OCI-LY7 (cell line): ENCODE measurements at regions not wholly inside any gene's neighbourhood (a gene's known extent, or its start where the extent isn't known, plus 50 kb on each side); places are given as distances from the start of the nearest gene placed in this dataset.
"Not testable (repeated sequence)": the region's sequence is repeated elsewhere in the genome, so short reads cannot be mapped to it uniquely, and the experiment has no call there.

Source experiments
- BruUV-seq: library from RNA; stranded (reverse); fragments of 400-500 nt; replicated peaks from 2 replicates; lab custom pipeline; 2021; lab: Mats Ljungman, UMichigan
- CTCF ChIA-PET: fragments of 300-600 bp; sonication (Branson Sonifier 250); formaldehyde crosslinking; loops from one replicate; lab custom pipeline; 2022; ENCODE audit warnings: antibody characterized with exemption; ENCODE audit not compliant: unreplicated experiment; lab: Charles Lee
- POLR2A ChIA-PET: fragments of 300-600 bp; sonication (Branson Sonifier 250); formaldehyde crosslinking; loops from one replicate; lab custom pipeline; 2022; ENCODE audit warnings: antibody characterized with exemption; lab: Charles Lee
- DNase-seq: peaks from one replicate; pipeline ENCODE4 v3.0.0-alpha.2; 2015; ENCODE audit warnings: low spot score
- H2AFZ ChIP-seq: fragments of 200-600 bp; sonication (generic), shearing (Covaris generic); 2 replicates; pipeline ENCODE4 v1.6.1; 2014; ENCODE audit warnings: mild to moderate bottlenecking, antibody characterized with exemption, low read length, moderate library complexity
- H3K27ac ChIP-seq: fragments of 200-600 bp; sonication (generic); 2 replicates; pipeline ENCODE4 v1.5.1; 2014; ENCODE audit warnings: mixed run types, low read depth, mild to moderate bottlenecking, moderate library complexity, low read length, inconsistent platforms; ENCODE audit not compliant: poor library complexity, severe bottlenecking
- H3K36me3 ChIP-seq: fragments of 200-600 bp; sonication (generic); 2 replicates; pipeline ENCODE4 v1.6.1; 2014; ENCODE audit warnings: mild to moderate bottlenecking, antibody characterized with exemption, low read length, moderate library complexity, mixed read lengths; ENCODE audit not compliant: insufficient read depth
- H3K4me1 ChIP-seq: fragments of 200-600 bp; sonication (generic); 2 replicates; pipeline ENCODE4 v1.5.1; 2014; ENCODE audit warnings: mild to moderate bottlenecking, low read length; ENCODE audit not compliant: insufficient read depth, poor library complexity, severe bottlenecking
- H3K4me2 ChIP-seq: fragments of 200-600 bp; sonication (generic); 2 replicates; pipeline ENCODE4 v1.6.1; 2014; ENCODE audit warnings: mild to moderate bottlenecking, low read length
- H3K4me3 ChIP-seq: fragments of 200-600 bp; sonication (generic); 2 replicates; pipeline ENCODE4 v1.5.1; 2014; ENCODE audit warnings: mild to moderate bottlenecking, low read depth, low read length; ENCODE audit not compliant: poor library complexity, severe bottlenecking
- H3K79me2 ChIP-seq: fragments of 200-600 bp; sonication (generic); 2 replicates; pipeline ENCODE4 v1.6.1; 2016; ENCODE audit warnings: low read depth, mild to moderate bottlenecking, low read length, moderate library complexity, mixed read lengths; ENCODE audit not compliant: insufficient read depth
- H3K9me2 ChIP-seq: fragments of 200-600 bp; sonication (generic); 2 replicates; pipeline ENCODE4 v1.6.1; 2016; ENCODE audit warnings: mild to moderate bottlenecking, low read length, mixed read lengths; ENCODE audit not compliant: insufficient read depth
- H3K9me3 ChIP-seq: fragments of 200-600 bp; sonication (generic); 2 replicates; pipeline ENCODE4 v1.6.1; 2014; ENCODE audit warnings: mild to moderate bottlenecking, mixed run types, low read length, mixed read lengths
- H4K20me1 ChIP-seq: fragments of 200-600 bp; sonication (generic); 2 replicates; pipeline ENCODE4 v1.6.1; 2014; ENCODE audit warnings: mild to moderate bottlenecking, antibody characterized with exemption, low read length, moderate library complexity, mixed read lengths; ENCODE audit not compliant: insufficient read depth
- CTCF ChIP-seq: fragments of 200-600 bp; sonication (generic); conservative IDR thresholded peaks from 2 replicates; pipeline ENCODE4 v1.5.1; 2014; ENCODE audit warnings: mild to moderate bottlenecking, antibody characterized with exemption, low read length, moderate library complexity, mixed read lengths
- EZH2phosphoT487 ChIP-seq: fragments of 200-600 bp; sonication (generic); IDR thresholded peaks from 2 replicates; pipeline ENCODE4 v1.6.1; 2018; ENCODE audit warnings: low read depth, borderline replicate concordance, mild to moderate bottlenecking, mixed run types, antibody characterized with exemption, low read length, moderate library complexity, mixed read lengths
- intact Hi-C: fragments of 100-400 bp; cut with micrococcal nuclease; formaldehyde crosslinking; loops from one replicate; pipeline ENCODE4 v1.10.0; 2022; ENCODE audit not compliant: unreplicated experiment

- BruUV-seq, H4K20me1 ChIP-seq, CTCF ChIA-PET, intact Hi-C loops, H2AFZ ChIP-seq, H3K4me3 ChIP-seq, H3K9me2 ChIP-seq, H3K27ac ChIP-seq, H3K79me2 ChIP-seq, DNase-seq, H3K9me3 ChIP-seq, H3K4me2 ChIP-seq: not testable (repeated sequence)
- Histone ChIP-seq H3K36me3 (peaks cover 16% of the 10 kb centered on the region; the same call in 1 of the 2 replicates), H3K4me1 (peaks cover 15% of the 10 kb centered on the region)
- POLR2A ChIA-PET, result interaction anchor here (1.3 kb wide), 1 partner anchor 19 kb away, joined by 3 read pairs; no protein-coding TSS in a partner anchor
These were observed 61.3 kb upstream of the LHFPL2 start for GRCh38 chr5:78709729-78710430.

GRCh38 chr5:78706825-78707224 is 58.3 kb upstream of the LHFPL2 start:
- POLR2A ChIA-PET, result interaction anchor here (0.7 to 1.1 kb wide), 4 partner anchors 9 to 1660 kb away, joined by 3 to 4 read pairs (median 4); no protein-coding TSS in a partner anchor
- CTCF ChIA-PET, result no interaction called here
- intact Hi-C loops, result no loop called here

GRCh38 chr5:78706381-78706780 is 57.8 kb upstream of the LHFPL2 start:
- ChIA-PET POLR2A (interaction anchor here (1.1 kb wide), 1 partner anchor 10 kb away, joined by 3 read pairs; no protein-coding TSS in a partner anchor), CTCF (no interaction called here)
- no peaks in the 10 kb centered on the region for H3K9me2 ChIP-seq
- no peak for TF ChIP-seq EZH2phosphoT487
- no peak for TF ChIP-seq CTCF
- no peak overlapping the region for H3K4me3 ChIP-seq
- peaks cover 20% of the 10 kb centered on the region for H3K36me3 ChIP-seq
- BruUV-seq, result no TSS peak
- no peak for DNase-seq
- intact Hi-C loops, result no loop called here
- H3K27ac ChIP-seq, result peak overlapping the region; percentile 16
- peak overlapping the region; percentile 4; the same call in 1 of the 2 replicates for H3K4me2 ChIP-seq
- H3K79me2 ChIP-seq, result peaks cover 14% of the 10 kb centered on the region
- H3K4me1 ChIP-seq, result peaks cover 13% of the 10 kb centered on the region
- peaks cover 5% of the 10 kb centered on the region; the same call in 1 of the 2 replicates for H3K9me3 ChIP-seq
- no peak overlapping the region for H2AFZ ChIP-seq
- no peaks in the 10 kb centered on the region for H4K20me1 ChIP-seq

More at GRCh38 chr5:78706825-78707224, 58.3 kb upstream of the LHFPL2 start:
- no peak overlapping the region for H3K27ac ChIP-seq
- BruUV-seq, result no TSS peak
- peaks cover 13% of the 10 kb centered on the region for H3K4me1 ChIP-seq
- no peak for DNase-seq
- peaks cover 5% of the 10 kb centered on the region; the same call in 1 of the 2 replicates for H3K9me3 ChIP-seq
- no peak overlapping the region for H3K4me3 ChIP-seq
- H3K36me3 ChIP-seq, result peaks cover 20% of the 10 kb centered on the region
- no peak overlapping the region for H2AFZ ChIP-seq
- no peaks in the 10 kb centered on the region for H3K9me2 ChIP-seq
- TF ChIP-seq EZH2phosphoT487 (no peak), CTCF (no peak)
- no peak overlapping the region for H3K4me2 ChIP-seq
- peaks cover 14% of the 10 kb centered on the region for H3K79me2 ChIP-seq
- no peaks in the 10 kb centered on the region for H4K20me1 ChIP-seq
